ENCODE measurements at regions not wholly inside any gene's neighbourhood (a gene's known extent, or its start where the extent isn't known, plus 50 kb on each side); places are given as distances from the start of the nearest gene placed in this dataset.

DNA sequence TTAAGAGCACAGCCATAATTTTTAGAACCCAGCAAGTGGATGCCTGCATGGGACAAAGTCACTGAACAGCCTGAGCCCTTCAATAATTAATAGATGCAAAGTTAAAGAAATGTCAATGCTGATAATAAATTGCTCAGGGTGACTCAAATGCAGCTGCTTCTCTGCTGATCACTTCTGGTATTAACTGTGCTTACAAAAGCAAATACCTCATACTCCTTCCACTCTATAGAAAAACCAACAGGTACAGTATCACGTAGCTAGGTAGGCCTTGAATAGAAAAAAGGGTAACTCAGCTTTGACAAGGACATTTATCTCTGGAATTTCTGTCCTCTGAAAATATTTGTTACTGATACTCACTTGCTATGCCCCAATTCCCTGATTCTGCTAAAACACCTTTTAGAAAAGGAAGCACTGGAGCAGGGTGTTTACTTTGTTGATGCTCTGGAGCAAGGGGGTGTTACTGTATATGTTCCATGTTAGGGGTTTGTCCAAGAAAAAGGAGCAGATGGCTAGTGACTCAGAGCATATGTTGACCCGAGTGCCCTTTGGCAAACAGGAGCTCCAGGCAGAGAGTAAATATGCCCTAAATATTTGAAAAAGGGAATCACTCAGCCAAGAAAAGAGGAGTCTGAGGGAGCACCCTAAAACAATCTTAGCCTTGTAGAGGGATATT lies 59.1 kb upstream of the RTN4 start (continued):
- TF ChIP-seq E2F1 (CRISPR knock-in tag; IDR thresholded peaks at IDR 0.05) (no peak), NFKBIZ (CRISPR knock-in tag; IDR thresholded peaks at IDR 0.05) (no peak), ZNF414 (CRISPR knock-in tag; IDR thresholded peaks at IDR 0.05) (no peak), MBD4 (IDR thresholded peaks at IDR 0.05; ENCODE audit: borderline replicate concordance, low read length) (peak; percentile 60; the same call in 1 of the 2 replicates), ARHGAP35 (CRISPR knock-in tag; IDR thresholded peaks at IDR 0.05; ENCODE audit: borderline replicate concordance) (no peak), GLI4 (CRISPR knock-in tag; IDR thresholded peaks at IDR 0.05; ENCODE audit: borderline replicate concordance) (no peak), MAFF (IDR thresholded peaks at IDR 0.05; ENCODE audit: low read depth, low read length) (0 out of 2 replicates have a peak, but pooled peaks have one; percentile 12), ETV5 (CRISPR knock-in tag; IDR thresholded peaks at IDR 0.05; ENCODE audit: borderline replicate concordance) (peak; percentile 69; the same call in 1 of the 2 replicates), HCFC1 (IDR thresholded peaks at IDR 0.05; ENCODE audit: low read depth, low read length) (no peak), ZNF552 (CRISPR knock-in tag; IDR thresholded peaks at IDR 0.05; ENCODE audit: borderline replicate concordance) (no peak), ZNF772 (CRISPR knock-in tag; IDR thresholded peaks at IDR 0.05) (no peak), ZNF616 (CRISPR knock-in tag; IDR thresholded peaks at IDR 0.05; ENCODE audit: low read depth) (no peak), ZNF317 (CRISPR knock-in tag; IDR thresholded peaks at IDR 0.05) (no peak), ZNF557 (CRISPR knock-in tag; IDR thresholded peaks at IDR 0.05) (no peak), TGIF2 (CRISPR knock-in tag; IDR thresholded peaks at IDR 0.05) (no peak), ZNF775 (CRISPR knock-in tag; IDR thresholded peaks at IDR 0.05; ENCODE audit: borderline replicate concordance) (no peak), RARG (CRISPR knock-in tag; IDR thresholded peaks at IDR 0.05; ENCODE audit: low read depth) (no peak), HDAC6 (IDR thresholded peaks at IDR 0.05; ENCODE audit: low read depth, low read length) (no peak), ZBTB42 (CRISPR knock-in tag; IDR thresholded peaks at IDR 0.05) (no peak), YEATS4 (CRISPR knock-in tag; IDR thresholded peaks at IDR 0.05; ENCODE audit: borderline replicate concordance) (no peak), ZNF883 (CRISPR knock-in tag; IDR thresholded peaks at IDR 0.05; ENCODE audit: not compliant biosample characterization) (no peak)
- TF ChIP-seq, protein P1, sequence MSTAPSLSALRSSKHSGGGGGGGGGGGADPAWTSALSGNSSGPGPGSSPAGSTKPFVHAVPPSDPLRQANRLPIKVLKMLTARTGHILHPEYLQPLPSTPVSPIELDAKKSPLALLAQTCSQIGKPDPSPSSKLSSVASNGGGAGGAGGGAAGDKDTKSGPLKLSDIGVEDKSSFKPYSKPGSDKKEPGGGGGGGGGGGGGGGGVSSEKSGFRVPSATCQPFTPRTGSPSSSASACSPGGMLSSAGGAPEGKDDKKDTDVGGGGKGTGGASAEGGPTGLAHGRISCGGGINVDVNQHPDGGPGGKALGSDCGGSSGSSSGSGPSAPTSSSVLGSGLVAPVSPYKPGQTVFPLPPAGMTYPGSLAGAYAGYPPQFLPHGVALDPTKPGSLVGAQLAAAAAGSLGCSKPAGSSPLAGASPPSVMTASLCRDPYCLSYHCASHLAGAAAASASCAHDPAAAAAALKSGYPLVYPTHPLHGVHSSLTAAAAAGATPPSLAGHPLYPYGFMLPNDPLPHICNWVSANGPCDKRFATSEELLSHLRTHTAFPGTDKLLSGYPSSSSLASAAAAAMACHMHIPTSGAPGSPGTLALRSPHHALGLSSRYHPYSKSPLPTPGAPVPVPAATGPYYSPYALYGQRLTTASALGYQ (CRISPR knock-in tag; IDR thresholded peaks at IDR 0.05): peak; percentile 44; the same call in 1 of the 2 replicates
- TF ChIP-seq, protein P2, sequence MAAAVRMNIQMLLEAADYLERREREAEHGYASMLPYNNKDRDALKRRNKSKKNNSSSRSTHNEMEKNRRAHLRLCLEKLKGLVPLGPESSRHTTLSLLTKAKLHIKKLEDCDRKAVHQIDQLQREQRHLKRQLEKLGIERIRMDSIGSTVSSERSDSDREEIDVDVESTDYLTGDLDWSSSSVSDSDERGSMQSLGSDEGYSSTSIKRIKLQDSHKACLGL (CRISPR knock-in tag; IDR thresholded peaks at IDR 0.05): no peak
- TF ChIP-seq, protein P3, sequence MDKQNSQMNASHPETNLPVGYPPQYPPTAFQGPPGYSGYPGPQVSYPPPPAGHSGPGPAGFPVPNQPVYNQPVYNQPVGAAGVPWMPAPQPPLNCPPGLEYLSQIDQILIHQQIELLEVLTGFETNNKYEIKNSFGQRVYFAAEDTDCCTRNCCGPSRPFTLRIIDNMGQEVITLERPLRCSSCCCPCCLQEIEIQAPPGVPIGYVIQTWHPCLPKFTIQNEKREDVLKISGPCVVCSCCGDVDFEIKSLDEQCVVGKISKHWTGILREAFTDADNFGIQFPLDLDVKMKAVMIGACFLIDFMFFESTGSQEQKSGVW (CRISPR knock-in tag; IDR thresholded peaks at IDR 0.05; ENCODE audit: borderline replicate concordance): no peak
- TF ChIP-seq, protein P4, sequence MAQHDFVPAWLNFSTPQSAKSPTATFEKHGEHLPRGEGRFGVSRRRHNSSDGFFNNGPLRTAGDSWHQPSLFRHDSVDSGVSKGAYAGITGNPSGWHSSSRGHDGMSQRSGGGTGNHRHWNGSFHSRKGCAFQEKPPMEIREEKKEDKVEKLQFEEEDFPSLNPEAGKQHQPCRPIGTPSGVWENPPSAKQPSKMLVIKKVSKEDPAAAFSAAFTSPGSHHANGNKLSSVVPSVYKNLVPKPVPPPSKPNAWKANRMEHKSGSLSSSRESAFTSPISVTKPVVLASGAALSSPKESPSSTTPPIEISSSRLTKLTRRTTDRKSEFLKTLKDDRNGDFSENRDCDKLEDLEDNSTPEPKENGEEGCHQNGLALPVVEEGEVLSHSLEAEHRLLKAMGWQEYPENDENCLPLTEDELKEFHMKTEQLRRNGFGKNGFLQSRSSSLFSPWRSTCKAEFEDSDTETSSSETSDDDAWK (CRISPR knock-in tag; IDR thresholded peaks at IDR 0.05): no peak

All from HepG2 (cell line).